LNCaP clone FGC (cell line): ENCODE measurements at regions not wholly inside any gene's neighbourhood (a gene's known extent, or its start where the extent isn't known, plus 50 kb on each side); places are given as distances from the start of the nearest gene placed in this dataset.

ENCODE experiments used
- DNase-seq: peaks from one replicate; pipeline ENCODE4 v3.0.0-alpha.2; 2011; ENCODE audit warnings: low read depth
- H3K4me3 ChIP-seq: 2 replicates; pipeline ENCODE4 v1.5.1; 2011; ENCODE audit warnings: mild to moderate bottlenecking, low read depth, low read length, control low read depth
- TF ChIP-seq, protein P1 (sequence below): IDR thresholded peaks from 2 replicates; pipeline ENCODE4 v1.5.1; 2012; ENCODE audit warnings: mild to moderate bottlenecking; ENCODE audit not compliant: control insufficient read depth, insufficient read depth; ENCODE audit errors: extremely low read depth

DNA sequence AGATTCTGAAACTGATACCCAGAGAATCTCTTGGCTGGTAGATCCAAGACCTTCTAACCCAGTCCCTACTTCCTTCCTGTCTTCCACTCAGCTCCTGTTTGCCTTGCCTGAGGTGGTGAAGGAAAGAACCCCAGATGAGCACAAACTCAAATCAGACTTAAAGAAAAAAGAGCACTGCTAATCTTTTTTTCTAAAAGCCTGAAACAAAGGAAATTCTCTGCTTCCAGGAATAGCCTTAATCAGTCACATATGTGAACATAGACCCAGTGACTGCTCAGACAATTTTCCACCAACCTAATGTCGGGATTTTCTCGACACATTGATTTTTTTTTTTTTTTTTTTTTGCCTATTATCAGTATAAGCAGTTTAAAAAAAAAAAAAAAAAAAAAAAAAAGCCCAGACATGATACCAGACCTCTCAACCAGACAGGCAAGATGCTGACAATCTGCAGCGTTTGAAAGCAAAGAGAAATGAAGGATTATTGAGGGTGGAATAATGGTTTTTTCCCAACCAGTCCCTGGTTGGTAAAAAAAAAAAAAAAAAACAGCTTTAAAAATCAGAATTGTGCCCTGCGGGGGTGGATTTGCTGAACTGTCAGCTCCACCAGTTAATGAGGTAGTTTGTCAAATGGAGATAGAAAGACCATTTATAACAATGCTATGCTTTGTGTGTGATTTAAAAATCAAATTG lies 256.8 kb upstream of the RARB start:
- DNase-seq, result no peak
- H3K4me3 ChIP-seq, result no peak overlapping the region
- TF ChIP-seq, protein P1, sequence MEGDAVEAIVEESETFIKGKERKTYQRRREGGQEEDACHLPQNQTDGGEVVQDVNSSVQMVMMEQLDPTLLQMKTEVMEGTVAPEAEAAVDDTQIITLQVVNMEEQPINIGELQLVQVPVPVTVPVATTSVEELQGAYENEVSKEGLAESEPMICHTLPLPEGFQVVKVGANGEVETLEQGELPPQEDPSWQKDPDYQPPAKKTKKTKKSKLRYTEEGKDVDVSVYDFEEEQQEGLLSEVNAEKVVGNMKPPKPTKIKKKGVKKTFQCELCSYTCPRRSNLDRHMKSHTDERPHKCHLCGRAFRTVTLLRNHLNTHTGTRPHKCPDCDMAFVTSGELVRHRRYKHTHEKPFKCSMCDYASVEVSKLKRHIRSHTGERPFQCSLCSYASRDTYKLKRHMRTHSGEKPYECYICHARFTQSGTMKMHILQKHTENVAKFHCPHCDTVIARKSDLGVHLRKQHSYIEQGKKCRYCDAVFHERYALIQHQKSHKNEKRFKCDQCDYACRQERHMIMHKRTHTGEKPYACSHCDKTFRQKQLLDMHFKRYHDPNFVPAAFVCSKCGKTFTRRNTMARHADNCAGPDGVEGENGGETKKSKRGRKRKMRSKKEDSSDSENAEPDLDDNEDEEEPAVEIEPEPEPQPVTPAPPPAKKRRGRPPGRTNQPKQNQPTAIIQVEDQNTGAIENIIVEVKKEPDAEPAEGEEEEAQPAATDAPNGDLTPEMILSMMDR, result no peak

GRCh38 chr3:25171897-25172296 lies 256.2 kb upstream of the RARB start:
- TF ChIP-seq, protein P1, result no peak

GRCh38 chr3:25173606-25174005 lies 254.5 kb upstream of the RARB start:
- TF ChIP-seq, protein P1, result no peak
- no peak overlapping the region for H3K4me3 ChIP-seq
- no peak for DNase-seq

More at GRCh38 chr3:25171897-25172296, 256.2 kb upstream of the RARB start:
- DNase-seq, result no peak
- no peak overlapping the region for H3K4me3 ChIP-seq

DNA sequence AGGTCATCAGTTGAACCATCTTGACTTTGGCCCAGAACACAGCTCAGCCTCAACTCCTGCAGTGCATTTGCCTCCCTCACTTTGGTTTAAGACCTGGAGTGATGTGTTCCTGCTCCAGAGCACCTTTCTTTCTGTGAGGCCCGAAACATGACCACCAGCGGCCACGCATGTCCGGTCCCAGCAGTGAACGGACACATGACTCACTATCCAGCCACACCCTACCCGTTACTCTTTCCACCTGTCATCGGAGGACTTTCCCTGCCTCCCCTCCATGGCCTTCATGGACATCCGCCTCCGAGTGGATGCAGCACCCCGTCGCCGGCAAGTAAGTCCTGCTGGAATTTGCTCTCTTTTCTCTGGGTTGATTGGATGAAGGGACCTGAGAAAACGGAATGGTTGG lies 253.8 kb upstream of the RARB start:
- TF ChIP-seq, protein P1, result no peak
- no peak for DNase-seq
- no peak overlapping the region for H3K4me3 ChIP-seq

DNA sequence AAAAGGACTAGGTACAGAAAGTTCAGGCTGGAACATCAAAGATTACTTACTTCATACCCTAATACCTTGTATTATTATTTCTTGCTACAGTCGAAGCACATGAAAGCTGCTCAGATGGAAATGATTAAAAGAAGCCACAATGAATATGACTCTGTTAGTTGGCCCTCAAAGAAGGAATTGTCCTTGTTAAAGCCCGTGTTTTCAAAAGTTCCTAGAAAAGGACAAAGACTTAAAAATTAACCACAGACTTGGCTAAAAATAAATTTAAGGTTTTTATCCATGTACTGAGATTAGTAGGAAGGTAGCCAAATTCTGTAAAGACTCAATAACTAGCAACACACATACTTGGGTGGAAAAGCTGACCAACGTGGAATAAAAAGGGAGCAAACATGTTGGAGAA lies 251.0 kb upstream of the RARB start:
- H3K4me3 ChIP-seq, result no peak overlapping the region
- TF ChIP-seq, protein P1, result no peak
- no peak for DNase-seq

GRCh38 chr3:25178672-25179071 lies 249.4 kb upstream of the RARB start:
- TF ChIP-seq, protein P1, result no peak
- no peak for DNase-seq
- H3K4me3 ChIP-seq, result no peak overlapping the region

- TF ChIP-seq, protein P1, result no peak
- H3K4me3 ChIP-seq, result no peak overlapping the region
- DNase-seq, result no peak
Observed at GRCh38 chr3:25181096-25181495, 247.0 kb upstream of the RARB start.
